Stimulated activated CD4-positive, alpha-beta T cell treated with anti-CD3 and anti-CD28 coated beads, Interleukin-2, amount 100 ng/mL, for 48 hours (primary cell): ENCODE measurements at regions not wholly inside any gene's neighbourhood (a gene's known extent, or its start where the extent isn't known, plus 50 kb on each side); places are given as distances from the start of the nearest gene placed in this dataset.

Source experiments
- DNase-seq, 2 donors: peaks; one replicate each; pipeline ENCODE4 v3.0.0-alpha.2; 2020

DNA sequence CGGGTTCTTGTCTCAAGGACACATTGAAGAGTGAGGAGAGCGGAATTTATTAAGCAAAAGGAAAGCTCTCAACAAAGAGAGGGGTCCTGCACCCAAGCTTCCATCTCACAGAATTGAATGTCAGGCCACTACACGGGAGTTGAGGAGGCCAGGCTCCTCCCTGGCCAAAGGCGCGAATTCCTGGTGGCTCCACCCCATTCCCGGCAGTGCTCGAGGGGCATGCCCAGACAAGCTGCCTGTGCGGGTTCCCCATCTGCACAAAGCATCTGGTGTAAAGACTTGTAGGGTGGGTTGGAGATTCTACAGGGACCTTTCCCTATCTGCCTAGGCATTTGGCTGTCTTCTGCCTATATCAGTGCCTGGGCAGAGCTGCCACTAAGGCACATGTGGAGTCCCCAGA is 648.5 kb upstream of the PKN2 start:
- DNase-seq = no peak

DNA sequence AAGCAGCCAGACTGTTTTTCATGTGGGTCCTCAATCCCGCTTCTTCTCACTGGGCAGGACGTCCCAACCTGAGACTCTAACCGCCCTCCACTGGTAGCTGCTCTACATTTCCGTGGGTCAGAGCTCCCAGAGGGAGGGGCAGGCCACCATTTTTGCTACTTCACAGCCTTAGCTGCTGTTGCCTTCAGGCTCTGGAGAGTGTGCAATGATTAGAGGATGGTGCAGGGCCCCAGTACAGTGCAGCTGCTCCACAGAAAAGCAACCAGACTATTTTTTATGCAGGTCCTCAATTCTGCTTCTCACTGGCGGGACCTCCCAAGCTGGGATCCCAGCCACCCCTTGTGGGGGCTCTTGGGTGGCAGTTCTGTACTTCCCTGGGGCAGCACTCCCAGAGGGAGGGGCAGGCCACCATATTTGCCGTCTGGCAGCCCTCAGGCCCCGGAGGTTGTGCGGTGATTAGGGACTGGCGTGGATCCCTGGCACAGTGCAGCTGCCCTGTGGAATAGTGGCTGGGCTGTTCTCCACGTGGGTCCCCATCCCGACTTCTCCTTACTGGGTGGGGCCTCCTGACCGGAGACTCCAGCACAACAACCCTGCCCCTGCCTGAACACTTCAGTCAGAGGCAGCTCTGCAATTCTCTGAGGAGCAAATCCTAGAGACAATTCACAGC is 647.6 kb upstream of the PKN2 start:
- no peak for DNase-seq

- DNase-seq = no peak
These were observed 644.8 kb upstream of the PKN2 start for GRCh38 chr1:88039240-88039639.

GRCh38 chr1:88043834-88044233 is 640.2 kb upstream of the PKN2 start:
- DNase-seq = no peak

GRCh38 chr1:88052167-88052566 is 631.9 kb upstream of the PKN2 start:
- DNase-seq = no peak

- no peak for DNase-seq
These were observed 631.0 kb upstream of the PKN2 start for GRCh38 chr1:88053065-88053464.

GRCh38 chr1:88056881-88057280 is 627.2 kb upstream of the PKN2 start:
- no peak for DNase-seq

DNA sequence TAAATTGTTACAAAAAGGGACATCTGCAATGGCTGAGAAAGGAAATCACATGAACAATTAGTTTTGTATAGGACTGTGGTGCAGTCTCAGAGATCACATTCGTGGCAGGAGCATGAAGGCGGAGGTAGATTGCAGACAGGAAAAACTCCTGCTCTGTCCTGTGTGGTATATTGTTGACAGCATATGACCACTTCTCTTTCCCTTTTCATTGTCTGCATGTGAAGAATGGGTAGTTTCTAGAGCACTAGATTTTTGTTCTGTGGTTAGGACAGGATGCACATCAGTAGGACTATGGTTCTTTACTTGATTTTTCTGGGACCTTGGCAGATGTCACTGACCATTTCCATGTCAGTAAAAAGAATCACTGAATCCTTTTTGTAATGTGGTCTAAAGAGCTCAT is 625.9 kb upstream of the PKN2 start:
- no peak for DNase-seq

GRCh38 chr1:88060112-88060673 is 623.9 kb upstream of the PKN2 start:
- no peak for DNase-seq

GRCh38 chr1:88060750-88061491 is 623.2 kb upstream of the PKN2 start:
- no peak for DNase-seq

DNA sequence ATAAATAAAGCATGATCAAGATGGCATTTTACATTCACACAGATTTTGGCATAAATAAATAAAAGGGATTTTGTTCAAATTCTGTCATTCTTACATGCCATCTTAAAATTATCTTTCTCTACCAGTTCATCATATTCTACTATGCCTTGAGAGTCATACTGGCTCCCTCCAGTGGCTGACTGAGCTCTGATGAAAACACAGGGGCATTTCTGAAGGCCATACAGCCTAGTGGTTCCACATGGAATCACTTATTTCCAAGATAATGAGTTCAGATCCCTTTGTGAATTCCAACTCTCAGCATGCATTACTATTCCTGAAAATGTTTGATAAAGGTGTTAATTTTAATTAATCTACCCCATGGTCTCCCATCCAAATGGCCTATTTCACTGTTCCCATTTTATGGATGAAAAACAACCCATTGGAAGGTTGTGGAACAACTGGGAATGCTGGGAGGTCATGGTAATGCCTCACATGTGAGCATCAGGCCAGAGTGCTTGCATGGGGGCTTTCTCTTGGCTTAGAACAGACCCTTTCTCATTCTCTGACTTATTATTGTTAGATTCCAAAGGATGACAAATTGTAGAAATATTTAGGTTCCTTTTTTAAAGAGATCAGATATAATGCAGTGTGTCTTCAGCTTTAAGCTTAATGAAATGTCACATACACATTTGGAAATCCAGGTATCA is 622.4 kb upstream of the PKN2 start:
- DNase-seq = peak in 1 of 2 donors; percentile 0

DNA sequence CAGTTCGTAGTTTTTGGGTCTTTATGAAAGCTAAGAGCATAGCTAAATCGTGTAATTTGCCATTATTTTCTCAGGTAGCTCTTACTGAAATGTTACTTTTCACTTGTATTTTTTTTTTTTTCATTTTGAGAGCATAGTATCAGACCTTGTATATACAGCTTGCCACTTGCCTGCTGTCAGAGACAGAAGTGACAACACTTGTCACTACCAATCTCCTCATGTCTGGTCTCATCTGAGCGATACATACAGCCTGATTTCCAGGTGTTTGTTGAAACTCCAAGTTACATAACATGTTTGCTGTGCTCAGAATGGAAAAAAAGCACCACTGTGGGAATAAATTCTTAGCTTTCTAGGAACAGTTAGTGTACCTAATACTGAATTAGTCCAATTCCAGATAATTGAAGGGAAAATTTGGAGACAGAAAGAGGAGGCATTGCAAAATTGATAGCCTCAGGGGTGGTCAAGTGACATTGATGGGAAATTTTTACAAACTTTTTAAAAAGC is 621.4 kb upstream of the PKN2 start:
- DNase-seq = no peak

GRCh38 chr1:88063605-88064004 is 620.5 kb upstream of the PKN2 start:
- DNase-seq = no peak

DNA sequence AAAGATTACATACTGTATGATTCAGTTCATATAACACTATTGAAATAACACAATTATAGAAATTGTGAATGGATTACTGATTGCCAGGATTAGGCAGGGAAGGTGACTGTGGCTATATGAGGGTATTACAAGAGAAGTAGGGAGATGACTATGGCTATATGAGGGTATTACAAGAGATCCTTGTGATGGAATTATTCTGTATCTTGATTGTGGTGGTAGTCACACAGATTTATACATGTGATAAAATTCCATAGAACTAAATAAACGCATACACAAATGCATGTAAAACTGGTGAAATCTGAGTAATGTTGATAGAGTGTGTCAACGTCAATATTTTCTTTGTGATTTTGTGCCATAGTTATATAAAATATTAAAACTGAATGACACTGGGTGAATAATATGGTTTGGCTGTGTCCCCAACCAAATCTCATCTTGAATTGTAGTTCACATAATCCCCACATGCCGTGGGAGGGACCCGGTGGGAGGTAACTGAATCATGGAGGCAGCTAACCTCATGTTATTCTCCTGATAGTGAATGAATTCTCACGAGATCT is 615.6 kb upstream of the PKN2 start:
- no peak for DNase-seq

- no peak for DNase-seq
These were observed 613.1 kb upstream of the PKN2 start for GRCh38 chr1:88070956-88071355.

DNA sequence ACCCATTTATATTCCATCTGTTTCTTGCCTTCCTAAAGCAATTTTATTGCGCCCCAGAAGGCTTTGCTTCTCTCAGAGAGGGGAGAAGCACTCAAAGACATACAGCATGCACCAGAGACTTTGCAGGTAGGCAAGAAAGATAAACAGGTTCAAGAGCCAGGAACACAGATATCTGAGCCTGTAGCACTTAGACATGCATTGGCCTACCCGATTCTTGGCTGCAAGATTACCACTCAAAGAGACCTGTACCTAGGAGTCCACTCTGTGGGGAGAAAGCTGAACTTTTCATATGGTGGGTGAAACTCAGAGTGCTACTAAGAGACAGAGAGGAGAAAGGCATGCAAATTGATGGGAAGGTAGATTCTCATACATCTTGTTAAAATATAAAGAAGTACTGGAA is 609.4 kb upstream of the PKN2 start:
- no peak for DNase-seq

DNA sequence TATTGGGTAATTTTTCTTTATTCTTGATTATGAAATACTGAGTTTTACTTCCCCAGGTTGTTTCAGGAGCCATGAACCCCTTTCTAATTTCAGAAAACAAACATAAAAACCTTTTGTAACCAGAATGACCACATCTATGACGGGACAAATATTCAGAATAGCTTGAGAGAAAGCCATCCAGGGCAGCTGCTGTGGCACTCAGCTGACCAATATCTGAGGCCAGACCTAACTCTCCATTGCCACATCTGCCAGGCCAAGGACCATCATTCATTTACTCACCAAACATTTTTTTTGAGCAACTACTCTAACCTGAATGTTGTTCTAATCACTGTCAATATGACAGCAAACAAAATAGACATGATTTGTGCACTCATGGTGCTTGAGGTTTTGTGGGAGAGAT is 608.3 kb upstream of the PKN2 start:
- DNase-seq = no peak

DNA sequence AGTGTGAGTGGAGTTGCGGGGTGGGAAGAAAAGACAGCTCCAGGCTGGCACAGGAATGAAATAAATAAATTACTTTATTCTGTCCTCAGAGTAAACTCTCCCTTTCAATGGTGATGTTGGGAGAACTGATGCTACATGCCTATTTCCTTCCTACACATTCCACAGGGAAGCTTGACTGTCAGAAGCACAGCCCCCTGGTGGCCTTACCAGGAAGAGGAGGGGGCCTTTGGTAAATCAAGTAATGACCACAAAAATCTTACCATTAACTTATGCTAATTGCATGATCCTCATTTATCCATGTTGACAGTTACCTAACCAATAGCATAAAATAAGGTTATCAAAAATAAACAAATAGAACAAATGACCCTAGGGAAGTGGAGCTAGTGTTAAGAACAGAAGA is 605.0 kb upstream of the PKN2 start:
- no peak for DNase-seq

- no peak for DNase-seq
These were observed 603.2 kb upstream of the PKN2 start for GRCh38 chr1:88080875-88081274.

DNA sequence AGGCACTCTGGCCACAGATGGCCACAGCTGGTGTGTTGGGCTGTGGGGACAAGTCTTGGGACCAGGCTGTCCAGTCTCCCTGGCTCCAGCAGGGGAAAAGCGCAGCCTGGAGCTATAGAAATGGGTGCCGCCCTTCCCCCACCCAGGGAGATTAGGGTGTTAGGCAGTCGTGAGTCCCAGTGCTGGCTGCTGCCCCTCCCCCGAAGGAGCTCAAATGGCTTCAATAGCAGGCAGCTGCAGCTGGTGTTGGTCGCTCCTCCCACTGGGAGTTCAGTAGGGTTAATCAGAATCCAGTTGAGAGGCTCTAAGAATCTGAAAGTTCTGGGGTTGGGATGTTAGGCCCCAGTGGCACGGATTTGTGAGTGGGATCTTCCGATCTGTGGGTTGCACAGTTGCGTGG is 595.6 kb upstream of the PKN2 start:
- no peak for DNase-seq

- no peak for DNase-seq
These were observed 594.1 kb upstream of the PKN2 start for GRCh38 chr1:88089961-88090360.

DNA sequence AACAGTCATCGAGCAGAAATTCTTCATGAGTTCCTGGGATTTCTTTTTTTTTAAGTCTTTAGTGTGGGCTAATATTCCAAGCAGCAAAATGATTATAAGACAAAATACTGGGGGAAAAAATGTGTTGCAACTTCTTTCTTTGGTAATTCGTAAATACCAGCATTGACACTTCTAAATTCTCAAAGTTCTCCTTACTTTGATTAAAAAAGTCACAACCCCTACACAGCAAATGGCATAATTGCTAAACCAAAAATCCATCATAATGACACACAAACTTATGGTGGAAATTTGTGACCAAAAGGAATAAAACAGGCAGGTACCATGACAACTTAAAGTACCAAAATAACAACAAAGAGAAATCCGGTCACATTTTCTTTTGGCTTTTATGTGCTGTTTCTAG is 585.2 kb upstream of the PKN2 start:
- no peak for DNase-seq

DNA sequence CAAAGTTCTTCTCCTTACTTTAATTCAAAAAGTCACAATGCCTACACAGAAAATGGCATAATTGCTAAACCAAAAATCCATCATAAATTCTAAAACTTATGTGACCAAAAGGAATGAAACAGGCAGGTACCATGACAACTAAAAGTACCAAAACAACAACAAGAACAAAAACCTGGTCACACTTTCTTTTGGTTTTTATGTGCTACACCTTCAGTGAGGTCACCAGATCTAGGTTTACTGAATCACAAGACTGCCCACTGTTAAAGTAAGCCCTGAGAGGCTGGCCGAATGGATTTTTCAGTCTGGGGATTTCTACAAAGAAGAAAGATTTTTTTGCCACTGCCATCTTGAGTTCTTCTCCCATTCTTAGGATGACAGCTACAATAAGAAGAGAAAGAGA is 583.0 kb upstream of the PKN2 start:
- no peak for DNase-seq
